ENCODE measurements at regions not wholly inside any gene's neighbourhood (a gene's known extent, or its start where the extent isn't known, plus 50 kb on each side); places are given as distances from the start of the nearest gene placed in this dataset.
A peak's percentile ranks its signal among the peaks of the same experiment; 100 is the strongest.

GRCh38 chr6:142665393-142665792 lies 279.6 kb downstream of the HIVEP2 start:
- no peaks in the 10 kb centered on the region for H3K4me1 ChIP-seq (ENCODE audit: insufficient read depth)
- H3K4me3 ChIP-seq = no peak overlapping the region
- DNase-seq (ENCODE audit: low spot score) (no peak), ATAC-seq (no peak)
- Mint-ChIP-seq H3K27ac (no peak overlapping the region), H3K4me1 (no peaks in the 10 kb centered on the region), H3K4me3 (no peak overlapping the region), H3K9me3 (peaks cover 29% of the 10 kb centered on the region), H3K36me3 (ENCODE audit: low read depth) (peaks cover 20% of the 10 kb centered on the region), H3K27me3 (ENCODE audit: insufficient read depth, low read depth, poor library complexity) (peaks cover 3% of the 10 kb centered on the region)
- no peak overlapping the region for H3K4me2 ChIP-seq
- no peaks in the 10 kb centered on the region for H4K20me1 ChIP-seq (replicated peaks; ENCODE audit: insufficient read depth)
- H3K27ac ChIP-seq (ENCODE audit: low read depth) = no peak overlapping the region
- H3F3A ChIP-seq (replicated peaks; ENCODE audit: low read depth) = no peaks in the 10 kb centered on the region
- peaks cover 3% of the 10 kb centered on the region; the same call in 1 of the 2 replicates for H3K9me2 ChIP-seq (ENCODE audit: insufficient read depth)
- H3K27me3 ChIP-seq (ENCODE audit: insufficient read depth) = no peaks in the 10 kb centered on the region
- TF ChIP-seq STAT1 (IDR thresholded peaks at IDR 0.05; ENCODE audit: unreplicated experiment) (no peak), CREB1 (CRISPR knock-in tag; IDR thresholded peaks at IDR 0.05; ENCODE audit: low read depth) (no peak), ZNF114 (CRISPR knock-in tag; IDR thresholded peaks at IDR 0.05) (no peak), JUNB (IDR thresholded peaks at IDR 0.05; ENCODE audit: unreplicated experiment) (no peak), REST (IDR thresholded peaks at IDR 0.05; ENCODE audit: unreplicated experiment) (no peak), CTCF (conservative IDR thresholded peaks at IDR 0.05; ENCODE audit: low read depth in 2 of 2) (no peak), ETS1 (IDR thresholded peaks at IDR 0.05) (no peak), NANOG (IDR thresholded peaks at IDR 0.05; ENCODE audit: borderline replicate concordance) (no peak), ZNF331 (CRISPR knock-in tag; IDR thresholded peaks at IDR 0.05; ENCODE audit: low read depth) (no peak), ZNF462 (CRISPR knock-in tag; IDR thresholded peaks at IDR 0.05) (no peak), POLR2AphosphoS5 (IDR thresholded peaks at IDR 0.05; ENCODE audit: low read depth) (no peak), EZH2phosphoT487 (IDR thresholded peaks at IDR 0.05; ENCODE audit: unreplicated experiment) (no peak), EZH2 (IDR thresholded peaks at IDR 0.05; ENCODE audit: low read depth, unreplicated experiment) (no peak)
- H2AFZ ChIP-seq = peak overlapping the region; percentile 90
- H3K36me3 ChIP-seq (ENCODE audit: insufficient read depth) = peaks cover 16% of the 10 kb centered on the region
- no peaks in the 10 kb centered on the region for H3K79me2 ChIP-seq (replicated peaks; ENCODE audit: insufficient read depth)
